Endothelial cell of umbilical vein (primary cell): ENCODE measurements at regions not wholly inside any gene's neighbourhood (a gene's known extent, or its start where the extent isn't known, plus 50 kb on each side); places are given as distances from the start of the nearest gene placed in this dataset.

Experiments used
- BruUV-seq: library from RNA; stranded (reverse); fragments of 400-500 nt; replicated peaks from 2 replicates; lab custom pipeline; 2021; lab: Mats Ljungman, UMichigan
- CTCF ChIA-PET: fragments of 300-600, 350-600 bp; sonication (Branson Sonifier 250); formaldehyde crosslinking; loops from one replicate; lab custom pipeline; 2021; ENCODE audit warnings: antibody characterized with exemption, inconsistent platforms; lab: Charles Lee
- POLR2A ChIA-PET: fragments of 300-600, 350-600 bp; sonication (Branson Sonifier 250); formaldehyde crosslinking; loops from one replicate; lab custom pipeline; 2021; ENCODE audit warnings: antibody characterized with exemption, inconsistent platforms; lab: Charles Lee
- DNase-seq: peaks from one replicate; pipeline ENCODE4 v3.0.0-alpha.2; 2011; ENCODE audit warnings: low read depth, low spot score
- FAIRE-seq: peaks from 2 replicates; lab custom pipeline; 2011; peaks lifted over from hg19 to GRCh38; lab: Jason Lieb, UNC
- H2AFZ ChIP-seq: 2 replicates; pipeline ENCODE4 v1.6.0; 2012; ENCODE audit warnings: low read depth, low read length, control low read depth, inconsistent platforms
- H3K27ac ChIP-seq: 2 replicates; pipeline ENCODE4 v1.5.1; 2011; ENCODE audit warnings: low read depth, mild to moderate bottlenecking, control low read depth, low read length, moderate library complexity; ENCODE audit not compliant: insufficient read depth
- H3K27me3 ChIP-seq, 2 experiments: 2 replicates each; pipeline versions ENCODE4 v1.6.0 to v1.6.1; 2011; ENCODE audit warnings: low read length in 2 of 2, mixed read lengths in 1 of 2; ENCODE audit not compliant: control insufficient read depth in 2 of 2, insufficient read depth in 2 of 2
- H3K36me3 ChIP-seq, 2 experiments: 2 replicates in 1 of 2; 3 replicates in 1 of 2; pipeline ENCODE4 v1.5.1; 2011; ENCODE audit warnings: low read length in 2 of 2, mild to moderate bottlenecking in 1 of 2, moderate library complexity in 1 of 2; ENCODE audit not compliant: control insufficient read depth in 2 of 2, insufficient read depth in 2 of 2; ENCODE audit errors: extremely low read depth in 1 of 2
- H3K4me1 ChIP-seq: 3 replicates; pipeline ENCODE4 v1.5.1; 2011; ENCODE audit warnings: mild to moderate bottlenecking, low read length; ENCODE audit not compliant: control insufficient read depth, insufficient read depth; ENCODE audit errors: extremely low read depth
- H3K4me2 ChIP-seq: 2 replicates; pipeline ENCODE4 v1.6.1; 2011; ENCODE audit warnings: low read length, control low read depth, mixed read lengths; ENCODE audit not compliant: insufficient read depth
- H3K4me3 ChIP-seq, 3 experiments: fragments of 200-600 bp in 1 of 3; sonication (generic), shearing (Covaris generic) in 1 of 3; replicated peaks in 1 of 3; 2 replicates each; pipeline ENCODE4 v1.5.1; 2011 to 2016; ENCODE audit warnings: control low read depth in 3 of 3, low read length in 3 of 3, mild to moderate bottlenecking in 2 of 3, inconsistent platforms in 1 of 3, low read depth in 1 of 3, moderate library complexity in 1 of 3; ENCODE audit not compliant: insufficient read depth in 1 of 3
- H3K79me2 ChIP-seq: 2 replicates; pipeline ENCODE4 v1.6.0; 2012; ENCODE audit warnings: low read length, inconsistent platforms; ENCODE audit not compliant: control insufficient read depth, insufficient read depth
- H3K9ac ChIP-seq: replicated peaks from 2 replicates; pipeline ENCODE3; 2011; ENCODE audit warnings: low read length, control low read depth; ENCODE audit not compliant: insufficient read depth; ENCODE audit errors: extremely low read depth
- H3K9me1 ChIP-seq: replicated peaks from 3 replicates; pipeline ENCODE4 v1.6.0; 2011; ENCODE audit warnings: mild to moderate bottlenecking, low read length; ENCODE audit not compliant: control insufficient read depth, insufficient read depth; ENCODE audit errors: extremely low read depth
- H3K9me3 ChIP-seq: replicated peaks from 2 replicates; pipeline ENCODE4 v1.5.1; 2012; ENCODE audit warnings: low read length, inconsistent platforms; ENCODE audit not compliant: control insufficient read depth, insufficient read depth
- H4K20me1 ChIP-seq: replicated peaks from 2 replicates; pipeline ENCODE3; 2011; ENCODE audit warnings: mild to moderate bottlenecking, low read length; ENCODE audit not compliant: control insufficient read depth, insufficient read depth; ENCODE audit errors: extremely low read depth
- GATA2 ChIP-seq: IDR thresholded peaks from 2 replicates; pipeline ENCODE4 v1.7.0; 2011; ENCODE audit warnings: low read depth, mild to moderate bottlenecking, moderate library complexity, mixed read lengths, low read length; ENCODE audit not compliant: insufficient read length, insufficient read depth
- POLR2A ChIP-seq: IDR thresholded peaks from 2 replicates; pipeline ENCODE4 v1.6.1; 2012; ENCODE audit warnings: low read depth, mild to moderate bottlenecking, control low read depth, low read length
- POLR2AphosphoS5 ChIP-seq: IDR thresholded peaks from 2 replicates; pipeline ENCODE4 v1.6.1; 2012; ENCODE audit warnings: low read depth, mild to moderate bottlenecking, control low read depth, low read length, moderate library complexity; ENCODE audit not compliant: insufficient read depth
- dilution Hi-C: fragments of 300-500 bp; cut with MboI; formaldehyde crosslinking; loops from one replicate; pipeline ENCODE4 v1.15.0; 2019; ENCODE audit warnings: low sequenced_read_pairs; ENCODE audit not compliant: extremely low pct_ligation_motif_present
- intact Hi-C: fragments of 100-400 bp; cut with micrococcal nuclease; formaldehyde crosslinking; loops from one replicate; pipeline ENCODE4 v1.10.0; 2022
- TF ChIP-seq, protein P1 (sequence below), 2 donors: IDR thresholded peaks; 1 replicate in 1 of 2; 2 replicates in 1 of 2; pipeline ENCODE4 v1.5.1; 2011; ENCODE audit warnings: low read length in 2 of 2, mild to moderate bottlenecking in 2 of 2, moderate library complexity in 2 of 2, control low read depth in 1 of 2, inconsistent platforms in 1 of 2, low read depth in 1 of 2; ENCODE audit not compliant: insufficient read depth in 1 of 2; ENCODE audit errors: extremely low read depth in 1 of 2

DNA sequence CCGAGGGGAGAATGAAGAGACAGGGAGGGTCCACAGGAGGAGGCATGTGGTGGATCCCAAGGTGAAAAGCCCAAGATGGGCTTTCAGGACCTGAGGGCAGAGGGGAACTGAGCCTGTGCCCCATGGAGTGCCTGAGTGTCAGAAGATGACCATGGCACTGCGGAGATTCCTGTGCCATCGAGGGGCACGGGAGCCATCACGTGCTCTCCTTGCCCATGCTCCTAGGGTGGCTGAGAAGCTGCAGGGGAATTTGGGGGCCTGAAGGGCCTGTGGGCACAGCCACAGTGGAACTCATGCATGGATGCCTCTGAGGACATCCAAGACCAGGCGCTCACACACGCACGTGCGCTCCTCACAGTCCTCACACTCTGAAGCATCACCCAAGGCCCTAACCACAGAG is 56.1 kb upstream of the GLI2 start:
- TF ChIP-seq POLR2AphosphoS5 (no peak), GATA2 (no peak)
- Histone ChIP-seq H3K27me3 (peaks cover 10 to 12% of the 10 kb centered on the region in 2 experiments), H3K9me1 (no peaks in the 10 kb centered on the region), H2AFZ (no peak overlapping the region), H3K4me2 (no peak overlapping the region), H3K4me3 (no peak overlapping the region), H3K27ac (no peak overlapping the region), H3K4me1 (no peaks in the 10 kb centered on the region), H3K79me2 (no peaks in the 10 kb centered on the region), H3K9ac (no peak overlapping the region), H4K20me1 (no peaks in the 10 kb centered on the region), H3K9me3 (no peaks in the 10 kb centered on the region), H3K36me3 (no peaks in the 10 kb centered on the region)
- DNase-seq = no peak
- POLR2A ChIA-PET = no interaction called here
- BruUV-seq = no TSS peak
- FAIRE-seq = no peak
- intact Hi-C loops = loop anchor here (5.0 to 10.0 kb wide), 2 partner anchors 172 to 235 kb away; no protein-coding TSS in a partner anchor
- dilution Hi-C loops = no loop called here
- CTCF ChIA-PET = interaction anchor here (4.5 to 5.8 kb wide), 2 partner anchors 337 to 366 kb away, joined by 56 to 148 read pairs; no protein-coding TSS in a partner anchor

DNA sequence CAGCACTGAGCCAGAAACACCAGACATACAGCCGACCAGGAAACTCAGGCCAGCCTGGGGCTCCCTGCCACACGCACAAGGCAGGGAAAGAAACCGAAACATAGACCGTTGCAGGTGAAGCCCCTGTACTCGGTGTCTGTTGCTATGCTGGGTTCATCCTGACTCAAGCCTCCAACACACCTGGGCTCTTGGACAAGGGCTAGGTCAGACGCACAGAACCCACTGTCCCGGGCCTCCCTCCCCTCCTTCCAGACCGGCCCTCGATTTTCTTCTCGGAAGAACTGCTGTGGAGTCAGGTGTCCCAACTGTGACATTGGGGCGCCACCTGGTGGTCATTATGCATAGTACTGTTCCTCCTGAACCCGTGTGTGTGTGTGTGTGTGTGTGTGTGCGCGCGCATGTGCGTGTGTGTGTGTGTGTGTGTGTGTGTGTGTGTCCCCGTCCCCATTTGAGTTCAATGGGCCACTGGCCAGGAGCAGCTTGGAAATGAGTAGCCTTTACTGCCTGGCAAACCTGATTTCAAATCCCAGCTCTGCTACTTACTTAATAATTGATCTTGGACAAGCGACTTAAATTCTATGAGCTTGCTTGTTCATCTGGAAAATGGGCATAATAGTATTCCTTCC is 55.4 kb upstream of the GLI2 start:
- no peak overlapping the region for H3K4me3 ChIP-seq
- peak; percentile 82 for FAIRE-seq
- BruUV-seq = no TSS peak

More for the DNA sequence above, 55.4 kb upstream of the GLI2 start:
- no peak overlapping the region for H3K9ac ChIP-seq
- H3K4me1 ChIP-seq = no peaks in the 10 kb centered on the region
- no peaks in the 10 kb centered on the region for H3K36me3 ChIP-seq
- H4K20me1 ChIP-seq = no peaks in the 10 kb centered on the region
- no peak overlapping the region for H3K4me2 ChIP-seq
- POLR2A ChIA-PET = no interaction called here
- TF ChIP-seq, protein P1, sequence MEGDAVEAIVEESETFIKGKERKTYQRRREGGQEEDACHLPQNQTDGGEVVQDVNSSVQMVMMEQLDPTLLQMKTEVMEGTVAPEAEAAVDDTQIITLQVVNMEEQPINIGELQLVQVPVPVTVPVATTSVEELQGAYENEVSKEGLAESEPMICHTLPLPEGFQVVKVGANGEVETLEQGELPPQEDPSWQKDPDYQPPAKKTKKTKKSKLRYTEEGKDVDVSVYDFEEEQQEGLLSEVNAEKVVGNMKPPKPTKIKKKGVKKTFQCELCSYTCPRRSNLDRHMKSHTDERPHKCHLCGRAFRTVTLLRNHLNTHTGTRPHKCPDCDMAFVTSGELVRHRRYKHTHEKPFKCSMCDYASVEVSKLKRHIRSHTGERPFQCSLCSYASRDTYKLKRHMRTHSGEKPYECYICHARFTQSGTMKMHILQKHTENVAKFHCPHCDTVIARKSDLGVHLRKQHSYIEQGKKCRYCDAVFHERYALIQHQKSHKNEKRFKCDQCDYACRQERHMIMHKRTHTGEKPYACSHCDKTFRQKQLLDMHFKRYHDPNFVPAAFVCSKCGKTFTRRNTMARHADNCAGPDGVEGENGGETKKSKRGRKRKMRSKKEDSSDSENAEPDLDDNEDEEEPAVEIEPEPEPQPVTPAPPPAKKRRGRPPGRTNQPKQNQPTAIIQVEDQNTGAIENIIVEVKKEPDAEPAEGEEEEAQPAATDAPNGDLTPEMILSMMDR (IDR thresholded peaks at IDR 0.05; ENCODE audit: extremely low read depth in 1 of 2, insufficient read depth in 1 of 2, low read depth in 1 of 2, low read length in 2 of 2) = peak; percentile 54 to 67
- TF ChIP-seq POLR2A = no peak
- dilution Hi-C loops (no loop called here), intact Hi-C loops (loop anchor here (1.0 to 5.0 kb wide), 4 partner anchors 337 to 569 kb away; no protein-coding TSS in a partner anchor)
- no peak overlapping the region for H3K27ac ChIP-seq
- CTCF ChIA-PET = interaction anchor here (0.6 to 5.8 kb wide), 52 partner anchors 8 to 1163 kb away, joined by 3 to 148 read pairs (median 4); partner anchors contain the start of genes EPB41L5 and RALB
- no peaks in the 10 kb centered on the region for H3K9me1 ChIP-seq
- no peaks in the 10 kb centered on the region for H3K9me3 ChIP-seq
- peaks cover 10 to 12% of the 10 kb centered on the region in 2 experiments for H3K27me3 ChIP-seq
- H3K79me2 ChIP-seq = no peaks in the 10 kb centered on the region
- H2AFZ ChIP-seq = no peak overlapping the region
- peak; percentile 76 for DNase-seq
